Activated gamma-delta T cell treated with Interleukin-2 at 50 U/mL for 16 hours (primary cell): ENCODE measurements at regions not wholly inside any gene's neighbourhood (a gene's known extent, or its start where the extent isn't known, plus 50 kb on each side); places are given as distances from the start of the nearest gene placed in this dataset.
"Not testable (repeated sequence)": the region's sequence is repeated elsewhere in the genome, so short reads cannot be mapped to it uniquely, and the experiment has no call there.

Experiments
- DNase-seq: peaks from one replicate; pipeline ENCODE4 v3.0.0-alpha.2; 2020

GRCh38 chr9:85792057-85792456 lies 50.3 kb upstream of the AGTPBP1 start:
- DNase-seq = not testable (repeated sequence)

- DNase-seq = peak; percentile 13
Measured at GRCh38 chr9:85802978-85803695, 61.4 kb upstream of the AGTPBP1 start.

GRCh38 chr9:85804847-85805133 lies 63.0 kb upstream of the AGTPBP1 start:
- not testable (repeated sequence) for DNase-seq

GRCh38 chr9:85805134-85806005 lies 63.6 kb upstream of the AGTPBP1 start:
- peak; percentile 65 for DNase-seq

- not testable (repeated sequence) for DNase-seq
Measured at GRCh38 chr9:85808329-85808728, 66.6 kb upstream of the AGTPBP1 start.

GRCh38 chr9:85813388-85813787 lies 71.6 kb upstream of the AGTPBP1 start:
- not testable (repeated sequence) for DNase-seq

- not testable (repeated sequence) for DNase-seq
Measured at GRCh38 chr9:85814800-85815199, 73.0 kb upstream of the AGTPBP1 start.

- peak; percentile 14 for DNase-seq
Measured at GRCh38 chr9:85818971-85819370, 77.2 kb upstream of the AGTPBP1 start.

GRCh38 chr9:85820598-85820997 lies 78.8 kb upstream of the AGTPBP1 start:
- not testable (repeated sequence) for DNase-seq

- DNase-seq = not testable (repeated sequence)
Measured at GRCh38 chr9:85824949-85825348, 83.2 kb upstream of the AGTPBP1 start.

GRCh38 chr9:85834591-85834990 lies 92.8 kb upstream of the AGTPBP1 start:
- not testable (repeated sequence) for DNase-seq

GRCh38 chr9:85843949-85844348 lies 97.0 kb upstream of the NAA35 start:
- DNase-seq = not testable (repeated sequence)

- not testable (repeated sequence) for DNase-seq
Measured at GRCh38 chr9:85847782-85848181, 93.2 kb upstream of the NAA35 start.

- no peak for DNase-seq
Measured at GRCh38 chr9:85858056-85858750, 82.7 kb upstream of the NAA35 start.

- no peak for DNase-seq
Measured at GRCh38 chr9:85859765-85860164, 81.2 kb upstream of the NAA35 start.

GRCh38 chr9:85861882-85862281 lies 79.1 kb upstream of the NAA35 start:
- DNase-seq = not testable (repeated sequence)

GRCh38 chr9:85863875-85864274 lies 77.1 kb upstream of the NAA35 start:
- DNase-seq = no peak

GRCh38 chr9:85871008-85871407 lies 69.9 kb upstream of the NAA35 start:
- no peak for DNase-seq

GRCh38 chr9:85871683-85872082 lies 69.3 kb upstream of the NAA35 start:
- DNase-seq = not testable (repeated sequence)

GRCh38 chr9:85872463-85872862 lies 68.5 kb upstream of the NAA35 start:
- no peak for DNase-seq

GRCh38 chr9:85876628-85877027 lies 64.3 kb upstream of the NAA35 start:
- no peak for DNase-seq

GRCh38 chr9:85878872-85879597 lies 61.9 kb upstream of the NAA35 start:
- not testable (repeated sequence) for DNase-seq

- DNase-seq = not testable (repeated sequence)
Measured at GRCh38 chr9:85880507-85880906, 60.4 kb upstream of the NAA35 start.
